Spinal cord (tissue), 9 donors: ENCODE measurements at regions not wholly inside any gene's neighbourhood (a gene's known extent, or its start where the extent isn't known, plus 50 kb on each side); places are given as distances from the start of the nearest gene placed in this dataset.

ENCODE experiments used
- DNase-seq, 6 donors: peaks; one replicate each; pipeline versions ENCODE4 v3.0.0 to v3.0.0-alpha.2; 2013 to 2015; ENCODE audit warnings: low spot score in 6 of 6, low read depth in 4 of 6
- H3K27ac ChIP-seq: one replicate; pipeline ENCODE4 v1.5.1; 2013; ENCODE audit warnings: low read depth, low read length, control low read depth
- H3K27me3 ChIP-seq: one replicate; pipeline ENCODE4 v1.6.1; 2013; ENCODE audit warnings: low read length; ENCODE audit not compliant: control insufficient read depth, insufficient read depth
- H3K36me3 ChIP-seq: one replicate; pipeline ENCODE4 v1.6.1; 2013; ENCODE audit warnings: low read length; ENCODE audit not compliant: control insufficient read depth, insufficient read depth
- H3K4me1 ChIP-seq: one replicate; pipeline ENCODE4 v1.6.1; 2013; ENCODE audit warnings: low read length; ENCODE audit not compliant: control insufficient read depth, insufficient read depth
- H3K4me3 ChIP-seq: one replicate; pipeline ENCODE4 v1.5.1; 2013; ENCODE audit warnings: low read depth, low read length, control low read depth
- H3K9me3 ChIP-seq: one replicate; pipeline ENCODE4 v1.6.1; 2013; ENCODE audit warnings: low read length; ENCODE audit not compliant: control insufficient read depth, insufficient read depth
- WGBS: methylation state at CpG from one replicate; pipeline ENCODE4 v1.1.5; 2013; ENCODE audit warnings: missing lambda C conversion rate; ENCODE audit not compliant: insufficient coverage; 5-methylcytosine and 5-hydroxymethylcytosine counted together
- donor health status: healthy.

DNA sequence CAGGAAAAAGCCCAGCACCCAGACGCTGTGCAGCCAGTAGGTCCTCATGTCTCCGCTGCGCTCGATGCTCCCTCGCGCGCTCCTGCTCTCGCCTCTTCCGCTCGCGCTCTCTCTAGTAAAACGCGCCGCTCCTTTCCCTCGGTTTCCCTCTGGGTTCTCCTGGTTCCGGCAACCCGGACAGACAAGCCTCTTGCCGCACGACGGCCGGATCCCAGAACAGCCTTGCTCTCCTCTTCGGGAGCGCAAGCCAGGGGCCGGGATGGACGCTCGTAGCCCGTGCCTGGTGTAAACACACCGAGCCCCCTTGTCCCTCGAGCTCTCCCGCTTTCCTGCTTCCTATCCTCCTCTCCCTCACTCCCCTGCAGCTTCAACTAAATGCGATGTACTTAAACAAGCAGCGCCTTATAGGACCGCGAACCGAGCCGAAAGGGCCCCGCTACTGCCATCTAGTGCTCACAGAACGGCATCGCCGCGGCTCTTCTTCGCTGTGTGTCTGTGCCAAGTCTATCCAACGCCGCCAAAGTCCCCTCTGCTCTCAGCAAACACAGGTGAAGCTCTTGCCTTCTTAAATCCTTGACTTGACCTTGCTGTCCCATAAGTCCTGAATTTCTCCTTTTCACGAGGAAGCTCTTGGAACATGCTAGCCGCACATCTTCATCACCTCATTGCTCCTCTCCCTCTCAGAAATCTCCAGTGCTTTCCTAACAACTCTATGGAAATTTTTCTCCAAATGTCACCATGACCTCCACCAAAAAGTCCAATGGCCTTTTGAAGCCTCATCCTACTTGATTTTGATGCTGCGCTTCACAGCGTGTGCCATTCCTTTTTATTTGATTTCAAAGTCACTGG is 1037.2 kb downstream of the IGSF11 start:
- peak; percentile 91 to 98 (median 94) for DNase-seq
- peaks cover 6% of the 10 kb centered on the region for H3K4me1 ChIP-seq
- WGBS: 2% methylated on average over 48 of the region's 48 CpGs
- peak overlapping the region; percentile 89 for H3K4me3 ChIP-seq
- peak overlapping the region; percentile 88 for H3K27ac ChIP-seq
- H3K27me3 ChIP-seq: no peaks in the 10 kb centered on the region
- H3K9me3 ChIP-seq: no peaks in the 10 kb centered on the region
- no peaks in the 10 kb centered on the region for H3K36me3 ChIP-seq

DNA sequence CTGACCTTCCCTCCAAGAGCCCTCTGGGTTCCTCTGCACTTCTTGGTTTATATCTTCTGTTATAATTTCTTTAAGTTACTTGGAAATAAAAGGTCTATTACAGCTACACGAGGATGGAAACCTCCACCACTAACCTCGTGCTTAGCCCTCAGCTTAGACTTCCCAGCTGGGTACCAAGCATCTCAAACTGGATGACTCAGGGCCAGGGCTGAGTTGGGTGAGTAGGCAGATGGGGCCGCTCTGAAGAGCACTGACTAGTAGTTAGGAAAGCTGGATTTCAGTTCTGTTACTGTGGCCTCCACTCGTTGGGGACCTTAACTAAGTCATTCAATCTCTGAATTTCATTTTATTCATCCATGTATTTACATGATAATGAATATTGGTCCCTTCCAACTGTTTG is 1036.6 kb downstream of the IGSF11 start:
- H3K27ac ChIP-seq: no peak overlapping the region
- no peak overlapping the region for H3K4me3 ChIP-seq
- peaks cover 6% of the 10 kb centered on the region for H3K4me1 ChIP-seq
- no peaks in the 10 kb centered on the region for H3K27me3 ChIP-seq
- WGBS: 40% methylated on average over 1 of the region's 4 CpGs
- H3K9me3 ChIP-seq: no peaks in the 10 kb centered on the region
- DNase-seq: no peak
- H3K36me3 ChIP-seq: no peaks in the 10 kb centered on the region

DNA sequence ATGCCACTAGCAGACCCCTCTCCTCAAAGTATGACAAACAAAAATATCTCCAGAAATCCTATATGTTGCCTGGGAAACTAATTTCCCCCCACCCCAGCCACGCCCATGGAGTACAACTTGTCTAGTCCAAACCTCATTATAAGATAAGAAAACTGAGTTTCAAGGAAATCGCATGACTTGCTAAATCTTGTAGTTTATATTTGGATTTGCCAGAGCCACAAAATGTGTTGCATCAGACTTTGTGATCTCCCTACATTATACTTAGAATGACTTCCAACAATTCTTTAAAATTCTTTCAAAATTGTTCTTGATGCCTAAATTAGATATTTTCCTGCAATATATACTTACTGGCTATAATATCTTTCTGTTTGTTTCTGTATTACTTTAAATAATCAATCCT is 1034.4 kb downstream of the IGSF11 start:
- H3K36me3 ChIP-seq: no peaks in the 10 kb centered on the region
- peaks cover 6% of the 10 kb centered on the region for H3K4me1 ChIP-seq
- DNase-seq: no peak
- H3K27ac ChIP-seq: no peak overlapping the region
- no peaks in the 10 kb centered on the region for H3K27me3 ChIP-seq
- H3K9me3 ChIP-seq: no peaks in the 10 kb centered on the region
- no peak overlapping the region for H3K4me3 ChIP-seq
- no CpG with 5 or more reads among the region's 2 CpGs for WGBS

DNA sequence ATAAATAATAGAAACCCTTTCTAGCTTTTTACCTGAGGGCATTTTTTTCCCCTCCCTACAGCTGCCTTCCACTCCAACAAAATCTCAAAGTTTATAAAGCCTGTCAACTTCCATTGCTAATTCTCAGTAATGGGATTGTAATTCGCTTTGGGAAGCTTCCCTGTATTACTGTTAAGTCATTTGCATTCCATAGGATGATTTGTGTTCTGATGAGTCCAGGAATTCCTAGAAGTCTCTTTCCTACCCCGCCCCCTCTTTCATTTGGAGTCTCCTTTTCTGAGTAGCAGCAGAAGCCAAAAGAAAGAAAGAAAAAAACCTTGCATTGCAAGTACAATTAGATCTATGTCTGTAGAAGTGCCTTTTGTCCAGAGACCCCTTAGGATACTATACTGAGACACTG is 1033.3 kb downstream of the IGSF11 start:
- Histone ChIP-seq H3K4me3 (no peak overlapping the region), H3K4me1 (peaks cover 6% of the 10 kb centered on the region), H3K9me3 (no peaks in the 10 kb centered on the region), H3K27me3 (no peaks in the 10 kb centered on the region), H3K27ac (no peak overlapping the region), H3K36me3 (no peaks in the 10 kb centered on the region)
- DNase-seq: no peak
- no CpG with 5 or more reads among the region's 2 CpGs for WGBS

DNA sequence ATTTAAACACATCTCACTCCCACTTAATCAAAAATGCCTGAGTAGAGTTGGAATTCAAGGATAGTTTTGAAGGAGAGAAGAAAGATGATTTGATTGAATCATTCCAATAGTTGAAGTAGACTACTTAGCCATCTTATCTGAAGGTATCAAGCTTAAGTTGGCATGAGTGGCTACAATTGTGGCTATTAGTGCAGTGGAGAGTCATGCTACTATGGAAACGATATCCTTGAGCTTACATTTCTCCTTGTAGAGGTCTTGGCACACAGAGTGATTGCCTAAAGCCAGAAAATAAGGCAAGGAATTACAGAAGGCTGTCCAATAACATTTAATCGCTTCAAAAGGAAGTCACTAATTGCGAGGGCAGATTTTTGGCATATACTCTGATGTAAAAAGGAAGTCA is 1022.7 kb downstream of the IGSF11 start:
- DNase-seq: no peak
- no peaks in the 10 kb centered on the region for H3K36me3 ChIP-seq
- no peak overlapping the region for H3K27ac ChIP-seq
- whole genome bisulfite sequencing: 45% methylated on average over 2 of the region's 3 CpGs
- no peaks in the 10 kb centered on the region for H3K4me1 ChIP-seq
- no peaks in the 10 kb centered on the region for H3K27me3 ChIP-seq
- no peak overlapping the region for H3K4me3 ChIP-seq
- H3K9me3 ChIP-seq: peaks cover under 1% of the 10 kb centered on the region

DNA sequence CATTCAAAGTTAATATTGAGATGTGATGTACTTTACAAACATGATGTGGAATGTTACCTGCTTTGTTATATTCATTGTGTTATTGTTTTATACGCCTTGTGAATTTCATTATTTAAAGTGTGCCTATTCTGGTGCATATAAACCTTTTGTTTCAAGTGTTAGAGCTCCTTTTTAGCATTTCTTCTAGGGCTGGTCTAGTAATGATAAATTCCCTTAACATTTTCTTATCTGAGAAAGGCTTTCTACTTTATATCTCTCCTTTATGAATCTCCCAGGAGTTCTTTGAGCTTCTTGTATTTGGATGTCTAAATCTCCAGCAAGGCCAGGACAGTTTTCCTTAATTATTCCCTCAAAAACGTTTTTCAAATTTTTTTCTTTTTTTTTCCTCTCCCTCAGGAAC is 1005.6 kb downstream of the IGSF11 start:
- no peaks in the 10 kb centered on the region for H3K27me3 ChIP-seq
- H3K9me3 ChIP-seq: no peaks in the 10 kb centered on the region
- no peak for DNase-seq
- H3K4me3 ChIP-seq: no peak overlapping the region
- no peaks in the 10 kb centered on the region for H3K36me3 ChIP-seq
- WGBS: no CpG with 5 or more reads among the region's 2 CpGs
- H3K4me1 ChIP-seq: no peaks in the 10 kb centered on the region
- H3K27ac ChIP-seq: no peak overlapping the region

DNA sequence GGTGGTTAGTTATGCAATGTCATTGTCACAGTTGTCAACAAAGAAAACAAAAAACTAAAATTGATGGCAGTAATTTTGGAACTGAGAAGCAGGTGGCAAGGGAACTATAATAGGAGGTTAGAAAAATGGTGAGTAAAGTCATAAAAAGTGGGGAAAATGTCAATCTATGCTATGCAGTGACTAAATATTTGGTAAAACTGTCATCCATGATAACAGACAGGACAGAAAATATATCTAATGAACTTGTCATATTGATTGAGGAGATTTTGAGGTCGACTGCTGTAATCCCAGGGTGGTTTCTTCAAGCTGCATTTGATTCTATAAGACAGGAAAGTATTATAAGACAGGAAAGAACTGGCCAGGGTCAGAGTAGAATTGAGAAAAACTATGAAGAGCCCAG is 998.4 kb downstream of the IGSF11 start:
- Histone ChIP-seq H3K4me1 (no peaks in the 10 kb centered on the region), H3K36me3 (no peaks in the 10 kb centered on the region), H3K4me3 (no peak overlapping the region), H3K9me3 (peaks cover 4% of the 10 kb centered on the region), H3K27me3 (no peaks in the 10 kb centered on the region), H3K27ac (no peak overlapping the region)
- WGBS: 83% methylated on average over 1 of the region's 1 CpG
- DNase-seq: no peak

DNA sequence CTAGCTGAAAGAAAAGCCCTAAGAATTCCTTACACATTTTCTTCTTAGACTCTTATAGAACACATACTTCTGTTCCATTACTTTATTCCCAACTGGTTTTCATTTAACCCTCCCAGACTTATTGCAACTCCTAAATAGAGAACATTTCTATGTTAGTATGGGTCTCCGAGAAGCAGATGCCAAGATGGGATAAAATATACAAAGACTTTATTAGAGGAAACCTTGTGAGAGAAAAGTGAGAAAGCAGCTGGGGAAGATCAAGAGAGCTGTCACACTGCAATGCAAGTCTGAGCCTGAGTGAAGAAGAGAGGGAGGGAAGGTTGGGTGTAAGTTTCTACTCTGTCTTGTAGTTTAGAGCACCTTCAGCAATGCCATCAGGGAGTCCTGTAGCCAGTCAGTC is 979.3 kb downstream of the IGSF11 start:
- no peak overlapping the region for H3K27ac ChIP-seq
- H3K36me3 ChIP-seq: no peaks in the 10 kb centered on the region
- H3K4me1 ChIP-seq: no peaks in the 10 kb centered on the region
- no peaks in the 10 kb centered on the region for H3K9me3 ChIP-seq
- no CpG with 5 or more reads among the region's 1 CpG for WGBS
- H3K4me3 ChIP-seq: no peak overlapping the region
- H3K27me3 ChIP-seq: no peaks in the 10 kb centered on the region
- no peak for DNase-seq

DNA sequence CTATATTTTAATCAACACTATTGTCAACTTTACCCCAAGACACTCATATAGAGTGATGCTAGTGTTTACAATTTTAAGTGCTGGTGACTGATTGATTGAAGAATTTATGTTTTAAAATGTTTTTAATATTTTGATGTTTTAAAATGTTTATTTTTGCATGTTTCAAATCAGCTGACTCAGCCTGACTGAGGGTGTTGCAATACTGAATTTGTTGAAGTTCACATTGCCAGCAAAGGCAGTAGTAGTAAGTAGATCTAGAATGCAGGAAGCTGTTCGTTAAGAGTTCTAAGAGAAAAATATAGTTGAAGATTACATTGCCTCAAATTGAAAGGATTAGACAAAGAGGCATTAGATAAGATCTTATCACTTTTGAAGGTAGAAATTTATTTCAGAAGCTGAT is 977.6 kb downstream of the IGSF11 start:
- WGBS: no CpG with 5 or more reads among the region's 1 CpG
- H3K27ac ChIP-seq: no peak overlapping the region

DNA sequence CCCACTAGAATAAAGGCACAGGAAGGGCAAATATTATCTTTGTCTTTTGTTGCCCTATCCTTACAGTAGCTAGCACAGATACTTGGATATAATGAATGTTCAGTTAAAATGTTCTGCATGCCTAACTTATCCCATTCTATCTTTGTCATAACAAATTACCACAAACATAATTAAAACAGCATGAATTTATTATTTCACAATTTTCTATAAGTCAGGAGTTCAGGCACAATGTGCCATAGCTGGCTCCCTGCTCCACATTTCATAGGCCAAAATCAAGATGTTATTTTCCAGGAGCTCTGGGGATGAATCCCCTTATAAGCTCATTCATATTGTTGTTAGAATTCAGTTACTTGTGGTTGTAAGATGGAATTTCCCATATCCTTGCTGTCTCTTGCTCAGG is 975.5 kb downstream of the IGSF11 start:
- no peak overlapping the region for H3K27ac ChIP-seq

More for the DNA sequence above, 977.6 kb downstream of the IGSF11 start:
- no peaks in the 10 kb centered on the region for H3K27me3 ChIP-seq
- H3K36me3 ChIP-seq: no peaks in the 10 kb centered on the region
- no peak for DNase-seq
- no peaks in the 10 kb centered on the region for H3K4me1 ChIP-seq
- no peak overlapping the region for H3K4me3 ChIP-seq
- H3K9me3 ChIP-seq: no peaks in the 10 kb centered on the region

More for the DNA sequence above, 975.5 kb downstream of the IGSF11 start:
- no peaks in the 10 kb centered on the region for H3K9me3 ChIP-seq
- no peak for DNase-seq
- H3K4me3 ChIP-seq: no peak overlapping the region
- H3K4me1 ChIP-seq: no peaks in the 10 kb centered on the region
- no peaks in the 10 kb centered on the region for H3K36me3 ChIP-seq
- H3K27me3 ChIP-seq: no peaks in the 10 kb centered on the region
